ENCODE measurements at regions not wholly inside any gene's neighbourhood (a gene's known extent, or its start where the extent isn't known, plus 50 kb on each side); places are given as distances from the start of the nearest gene placed in this dataset.

DNA sequence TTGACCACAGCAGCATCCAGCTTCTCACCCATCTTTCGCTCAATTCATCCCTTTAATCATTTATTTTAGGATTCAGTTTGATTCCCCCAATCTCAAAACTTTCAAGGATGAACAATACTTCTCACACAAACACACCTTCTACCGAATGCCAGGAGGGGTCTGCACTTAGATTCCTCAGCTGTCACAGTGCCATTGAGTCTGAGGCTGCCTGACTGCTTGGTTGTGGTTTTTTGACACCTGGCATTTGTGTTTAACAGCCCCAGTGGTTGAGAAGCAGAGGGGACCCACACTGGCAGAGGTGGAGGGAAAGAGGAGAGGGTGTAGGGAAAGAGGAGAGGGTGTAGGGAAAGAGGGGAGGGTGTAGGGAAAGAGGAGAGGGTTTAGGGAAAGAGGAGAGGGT lies 54.9 kb downstream of the PALM2AKAP2 start:
- TF ChIP-seq DNMT3B (CRISPR knock-in tag; conservative IDR thresholded peaks at IDR 0.05) (no peak), NFIC (IDR thresholded peaks at IDR 0.05; ENCODE audit: low read length) (no peak), POLR2AphosphoS2 (IDR thresholded peaks at IDR 0.05; ENCODE audit: low read depth, low read length) (no peak)
- TF ChIP-seq, protein P1, sequence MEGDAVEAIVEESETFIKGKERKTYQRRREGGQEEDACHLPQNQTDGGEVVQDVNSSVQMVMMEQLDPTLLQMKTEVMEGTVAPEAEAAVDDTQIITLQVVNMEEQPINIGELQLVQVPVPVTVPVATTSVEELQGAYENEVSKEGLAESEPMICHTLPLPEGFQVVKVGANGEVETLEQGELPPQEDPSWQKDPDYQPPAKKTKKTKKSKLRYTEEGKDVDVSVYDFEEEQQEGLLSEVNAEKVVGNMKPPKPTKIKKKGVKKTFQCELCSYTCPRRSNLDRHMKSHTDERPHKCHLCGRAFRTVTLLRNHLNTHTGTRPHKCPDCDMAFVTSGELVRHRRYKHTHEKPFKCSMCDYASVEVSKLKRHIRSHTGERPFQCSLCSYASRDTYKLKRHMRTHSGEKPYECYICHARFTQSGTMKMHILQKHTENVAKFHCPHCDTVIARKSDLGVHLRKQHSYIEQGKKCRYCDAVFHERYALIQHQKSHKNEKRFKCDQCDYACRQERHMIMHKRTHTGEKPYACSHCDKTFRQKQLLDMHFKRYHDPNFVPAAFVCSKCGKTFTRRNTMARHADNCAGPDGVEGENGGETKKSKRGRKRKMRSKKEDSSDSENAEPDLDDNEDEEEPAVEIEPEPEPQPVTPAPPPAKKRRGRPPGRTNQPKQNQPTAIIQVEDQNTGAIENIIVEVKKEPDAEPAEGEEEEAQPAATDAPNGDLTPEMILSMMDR (CRISPR knock-in tag; IDR thresholded peaks at IDR 0.05), result no peak
- TF ChIP-seq, protein P2, sequence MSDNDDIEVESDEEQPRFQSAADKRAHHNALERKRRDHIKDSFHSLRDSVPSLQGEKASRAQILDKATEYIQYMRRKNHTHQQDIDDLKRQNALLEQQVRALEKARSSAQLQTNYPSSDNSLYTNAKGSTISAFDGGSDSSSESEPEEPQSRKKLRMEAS (IDR thresholded peaks at IDR 0.05), result no peak
- TF ChIP-seq, protein P3, sequence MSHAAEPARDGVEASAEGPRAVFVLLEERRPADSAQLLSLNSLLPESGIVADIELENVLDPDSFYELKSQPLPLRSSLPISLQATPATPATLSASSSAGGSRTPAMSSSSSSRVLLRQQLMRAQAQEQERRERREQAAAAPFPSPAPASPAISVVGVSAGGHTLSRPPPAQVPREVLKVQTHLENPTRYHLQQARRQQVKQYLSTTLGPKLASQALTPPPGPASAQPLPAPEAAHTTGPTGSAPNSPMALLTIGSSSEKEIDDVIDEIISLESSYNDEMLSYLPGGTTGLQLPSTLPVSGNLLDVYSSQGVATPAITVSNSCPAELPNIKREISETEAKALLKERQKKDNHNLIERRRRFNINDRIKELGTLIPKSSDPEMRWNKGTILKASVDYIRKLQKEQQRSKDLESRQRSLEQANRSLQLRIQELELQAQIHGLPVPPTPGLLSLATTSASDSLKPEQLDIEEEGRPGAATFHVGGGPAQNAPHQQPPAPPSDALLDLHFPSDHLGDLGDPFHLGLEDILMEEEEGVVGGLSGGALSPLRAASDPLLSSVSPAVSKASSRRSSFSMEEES (CRISPR knock-in tag; IDR thresholded peaks at IDR 0.05), result no peak
- TF ChIP-seq, protein P4, sequence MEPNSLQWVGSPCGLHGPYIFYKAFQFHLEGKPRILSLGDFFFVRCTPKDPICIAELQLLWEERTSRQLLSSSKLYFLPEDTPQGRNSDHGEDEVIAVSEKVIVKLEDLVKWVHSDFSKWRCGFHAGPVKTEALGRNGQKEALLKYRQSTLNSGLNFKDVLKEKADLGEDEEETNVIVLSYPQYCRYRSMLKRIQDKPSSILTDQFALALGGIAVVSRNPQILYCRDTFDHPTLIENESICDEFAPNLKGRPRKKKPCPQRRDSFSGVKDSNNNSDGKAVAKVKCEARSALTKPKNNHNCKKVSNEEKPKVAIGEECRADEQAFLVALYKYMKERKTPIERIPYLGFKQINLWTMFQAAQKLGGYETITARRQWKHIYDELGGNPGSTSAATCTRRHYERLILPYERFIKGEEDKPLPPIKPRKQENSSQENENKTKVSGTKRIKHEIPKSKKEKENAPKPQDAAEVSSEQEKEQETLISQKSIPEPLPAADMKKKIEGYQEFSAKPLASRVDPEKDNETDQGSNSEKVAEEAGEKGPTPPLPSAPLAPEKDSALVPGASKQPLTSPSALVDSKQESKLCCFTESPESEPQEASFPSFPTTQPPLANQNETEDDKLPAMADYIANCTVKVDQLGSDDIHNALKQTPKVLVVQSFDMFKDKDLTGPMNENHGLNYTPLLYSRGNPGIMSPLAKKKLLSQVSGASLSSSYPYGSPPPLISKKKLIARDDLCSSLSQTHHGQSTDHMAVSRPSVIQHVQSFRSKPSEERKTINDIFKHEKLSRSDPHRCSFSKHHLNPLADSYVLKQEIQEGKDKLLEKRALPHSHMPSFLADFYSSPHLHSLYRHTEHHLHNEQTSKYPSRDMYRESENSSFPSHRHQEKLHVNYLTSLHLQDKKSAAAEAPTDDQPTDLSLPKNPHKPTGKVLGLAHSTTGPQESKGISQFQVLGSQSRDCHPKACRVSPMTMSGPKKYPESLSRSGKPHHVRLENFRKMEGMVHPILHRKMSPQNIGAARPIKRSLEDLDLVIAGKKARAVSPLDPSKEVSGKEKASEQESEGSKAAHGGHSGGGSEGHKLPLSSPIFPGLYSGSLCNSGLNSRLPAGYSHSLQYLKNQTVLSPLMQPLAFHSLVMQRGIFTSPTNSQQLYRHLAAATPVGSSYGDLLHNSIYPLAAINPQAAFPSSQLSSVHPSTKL (CRISPR knock-in tag; IDR thresholded peaks at IDR 0.05), result no peak
